ENCODE measurements at regions not wholly inside any gene's neighbourhood (a gene's known extent, or its start where the extent isn't known, plus 50 kb on each side); places are given as distances from the start of the nearest gene placed in this dataset.
"Not testable (repeated sequence)": the region's sequence is repeated elsewhere in the genome, so short reads cannot be mapped to it uniquely, and the experiment has no call there.

- DNase-seq (ENCODE audit: low read depth): no peak
Observed at GRCh38 chr2:64918220-64918886, 70.8 kb upstream of the SLC1A4 start.

GRCh38 chr2:64919261-64919660 is 69.9 kb upstream of the SLC1A4 start:
- no peak for DNase-seq (ENCODE audit: low read depth)

DNA sequence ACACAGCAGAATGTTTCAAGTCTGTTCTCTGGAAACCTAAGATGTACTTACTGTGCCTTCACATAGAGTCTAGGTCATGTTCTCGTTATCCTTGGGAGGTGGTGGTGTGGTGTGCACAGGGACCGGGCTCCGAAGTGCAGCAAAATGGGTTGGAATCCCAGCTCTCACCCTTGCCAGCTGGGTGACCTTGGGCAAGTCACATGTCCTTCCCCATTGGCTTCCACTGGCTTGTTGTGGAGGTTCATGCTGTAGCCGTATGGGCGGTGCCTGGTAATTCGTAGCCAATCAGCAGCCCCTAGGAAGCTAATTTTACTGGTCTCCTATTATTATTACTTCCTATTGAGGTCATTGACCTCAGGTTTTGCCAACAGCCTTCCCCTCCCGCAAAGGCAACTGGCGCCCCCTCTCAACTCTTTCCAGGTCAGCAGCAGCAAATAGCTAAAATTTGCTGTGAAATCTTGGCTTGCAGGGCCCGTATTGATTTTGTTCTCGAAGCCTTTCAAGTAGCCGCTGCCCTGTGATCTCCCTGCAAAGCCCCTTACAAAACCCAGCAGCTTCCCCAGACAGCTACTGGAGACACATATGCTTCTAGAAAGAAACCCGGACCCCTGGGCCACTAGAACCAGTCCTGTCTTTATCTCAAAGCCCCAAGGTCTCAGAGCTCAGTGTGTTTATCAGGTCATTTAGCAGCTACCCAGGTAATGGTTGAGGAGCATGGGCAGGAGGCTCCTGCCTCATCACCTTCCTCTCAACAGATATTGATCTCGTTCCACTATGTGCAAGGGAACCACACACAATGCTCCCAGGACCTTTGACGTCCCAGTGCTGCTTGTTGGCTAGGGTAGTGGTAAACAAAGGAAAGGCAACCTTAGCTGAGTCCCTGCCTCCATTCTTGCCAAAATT is 66.5 kb upstream of the SLC1A4 start:
- no peak for DNase-seq (ENCODE audit: low read depth)

- DNase-seq (ENCODE audit: low read depth): no peak
Observed at GRCh38 chr2:64923385-64923710, 65.9 kb upstream of the SLC1A4 start.

DNA sequence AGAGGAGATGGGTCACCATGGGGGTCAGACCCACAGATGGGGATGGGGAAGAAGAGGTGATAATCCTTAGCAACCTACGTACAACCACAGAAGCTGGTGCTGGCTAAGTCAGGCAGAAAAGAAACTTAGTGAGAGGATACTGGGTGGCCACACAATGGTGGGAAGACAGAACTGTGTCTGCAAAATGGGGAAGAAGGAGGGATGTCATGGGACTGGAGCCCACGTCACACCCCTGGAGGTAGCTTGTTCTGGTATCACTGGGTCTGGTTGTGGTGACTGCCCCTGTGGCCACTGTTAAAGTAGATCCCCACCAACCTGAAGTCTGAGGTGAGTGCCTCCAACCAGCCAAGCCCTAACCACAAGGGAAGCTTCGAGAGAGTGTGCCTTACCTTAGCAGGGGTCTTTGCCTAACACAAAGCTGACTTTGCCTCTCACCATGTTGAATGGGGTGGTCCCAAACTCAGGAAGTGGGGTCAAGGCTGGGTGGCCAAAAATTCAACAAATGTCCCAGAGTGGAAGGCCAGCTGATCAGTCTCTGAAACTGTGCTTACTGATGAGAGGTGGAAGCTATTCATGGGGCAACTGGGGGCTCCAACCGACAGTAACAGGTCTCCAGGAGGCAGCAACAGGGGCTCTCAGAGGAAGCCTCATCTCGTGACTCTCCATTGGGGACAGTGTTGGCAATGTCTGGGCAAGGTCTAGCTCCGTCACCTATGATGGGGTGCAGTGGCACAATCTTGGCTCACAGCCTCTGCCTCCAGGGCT is 64.8 kb upstream of the SLC1A4 start:
- no peak for DNase-seq (ENCODE audit: low read depth)

- not testable (repeated sequence) for DNase-seq (ENCODE audit: low read depth)
Observed at GRCh38 chr2:64925930-64926722, 63.1 kb upstream of the SLC1A4 start.

GRCh38 chr2:64928813-64929212 is 60.4 kb upstream of the SLC1A4 start:
- no peak for DNase-seq (ENCODE audit: low read depth)

GRCh38 chr2:64929333-64929732 is 59.9 kb upstream of the SLC1A4 start:
- no peak for DNase-seq (ENCODE audit: low read depth)

- no peak for DNase-seq (ENCODE audit: low read depth)
Observed at GRCh38 chr2:64930258-64930671, 58.9 kb upstream of the SLC1A4 start.

- no peak for DNase-seq (ENCODE audit: low read depth)
Observed at GRCh38 chr2:64931246-64932115, 57.7 kb upstream of the SLC1A4 start.

- no peak for DNase-seq (ENCODE audit: low read depth)
Observed at GRCh38 chr2:64932116-64932370, 57.2 kb upstream of the SLC1A4 start.

DNA sequence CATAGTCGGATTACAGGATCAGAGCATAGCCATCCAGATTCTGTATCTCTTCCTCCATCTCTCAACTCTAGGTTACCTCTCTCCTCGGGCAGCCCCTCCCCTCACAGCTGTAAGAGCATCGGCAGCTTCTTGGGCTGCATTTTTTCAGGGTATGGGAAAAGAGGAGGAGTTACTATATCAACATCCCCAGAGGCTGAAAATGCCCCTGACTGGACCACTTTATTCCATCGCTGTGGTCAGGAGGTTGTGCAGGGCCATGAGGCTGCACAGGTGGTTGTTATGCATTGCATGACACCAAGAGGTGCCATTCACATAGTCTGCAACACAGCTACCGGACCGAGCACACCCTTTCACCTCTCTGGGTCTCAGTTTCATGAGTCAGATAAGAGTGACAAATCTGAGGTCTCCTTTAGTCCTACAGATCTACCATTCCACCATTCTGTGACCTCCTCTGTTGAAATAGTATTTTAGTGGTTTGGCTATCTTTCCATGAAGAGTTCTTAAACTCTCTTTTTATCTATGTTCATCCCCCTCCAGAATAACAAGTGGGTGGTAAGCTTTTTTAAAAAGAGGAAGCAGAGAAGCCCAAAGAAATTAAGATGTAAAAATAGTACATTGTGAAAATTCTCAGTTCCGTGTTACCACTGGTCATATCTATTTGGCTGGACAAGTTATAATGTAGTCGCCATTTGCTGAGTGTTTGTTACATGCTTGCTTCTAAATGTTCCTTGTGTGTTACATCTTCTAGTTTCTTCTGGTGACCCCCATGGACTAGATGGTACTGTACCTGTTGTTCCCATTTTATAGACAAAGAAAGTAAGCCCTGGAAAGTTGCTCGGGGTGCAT is 56.6 kb upstream of the SLC1A4 start:
- no peak for DNase-seq (ENCODE audit: low read depth)

DNA sequence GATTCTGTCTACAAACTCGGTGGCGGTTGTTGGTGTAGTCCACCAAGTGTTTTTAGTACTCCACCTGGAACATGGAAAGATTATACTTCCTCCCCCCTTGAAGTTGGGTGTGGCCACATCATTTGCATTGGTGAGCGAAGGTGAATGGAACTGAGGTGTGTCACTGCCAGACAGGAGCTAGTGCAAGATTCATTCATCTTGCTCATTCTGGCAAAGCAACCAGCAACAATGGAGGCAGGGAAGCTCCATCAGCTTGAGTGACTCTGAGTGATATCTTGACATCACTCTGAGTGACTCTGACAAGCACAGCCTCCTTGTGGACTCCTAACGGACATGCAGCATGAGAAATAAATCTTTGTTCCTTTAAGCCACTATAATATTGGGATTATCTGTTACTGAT is 54.7 kb upstream of the SLC1A4 start:
- DNase-seq (ENCODE audit: low read depth): no peak

DNA sequence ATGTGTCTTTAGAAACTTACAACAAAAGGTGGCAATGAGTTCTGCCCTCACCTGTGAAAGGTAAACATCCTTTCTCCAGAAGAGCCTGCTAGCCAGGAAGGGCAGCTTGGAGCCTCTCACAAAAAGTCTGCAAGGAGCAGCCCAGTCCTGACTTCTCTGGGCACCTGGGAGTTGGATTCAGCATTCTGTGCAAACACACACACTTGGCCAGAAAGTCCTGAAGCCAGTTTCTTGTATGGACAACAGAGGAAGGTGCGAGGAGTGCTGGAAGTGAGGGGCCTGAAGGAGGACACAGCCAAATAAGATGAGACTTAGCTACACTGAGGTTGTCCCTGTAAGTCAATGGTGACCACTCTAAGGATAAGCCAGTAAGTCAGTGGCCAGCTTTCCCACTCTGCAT is 52.4 kb upstream of the SLC1A4 start:
- DNase-seq (ENCODE audit: low read depth): no peak

GRCh38 chr2:64937314-64937686 is 51.9 kb upstream of the SLC1A4 start:
- not testable (repeated sequence) for DNase-seq (ENCODE audit: low read depth)

- no peak for DNase-seq (ENCODE audit: low read depth)
Observed at GRCh38 chr2:64937687-64938491, 51.3 kb upstream of the SLC1A4 start.

DNA sequence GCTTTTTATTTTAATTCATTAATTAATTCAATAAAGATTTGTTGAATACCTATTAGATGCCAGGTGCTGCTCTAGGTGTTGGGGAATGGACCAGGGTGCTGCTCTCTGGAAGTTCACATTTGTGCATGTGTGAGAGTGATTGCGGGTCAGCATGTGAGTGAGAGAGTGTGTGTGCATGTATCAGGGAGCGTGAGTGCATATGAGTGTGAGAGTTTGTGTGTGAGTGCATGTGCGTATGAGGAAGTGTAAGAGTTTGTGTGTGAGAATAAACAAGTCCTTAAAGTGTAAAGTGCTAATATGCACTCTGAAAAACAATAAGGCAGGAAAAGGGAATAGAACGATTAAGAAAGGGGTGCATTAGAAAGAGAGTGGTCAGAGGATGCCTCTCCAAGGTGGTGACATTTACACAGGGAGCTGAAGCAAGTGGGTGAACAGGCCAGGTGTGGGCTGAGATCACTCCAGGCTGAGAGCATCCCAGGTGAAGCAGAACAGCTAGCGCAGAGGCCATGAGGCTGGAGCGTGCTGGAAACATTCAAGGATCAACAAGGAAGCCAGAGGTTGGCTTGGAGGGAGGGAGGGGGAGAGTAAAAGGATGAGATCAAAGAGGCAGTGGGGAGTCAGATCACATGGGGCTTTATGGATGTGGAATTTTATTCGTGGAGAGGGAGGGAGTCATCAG is 50.5 kb upstream of the SLC1A4 start:
- no peak for DNase-seq (ENCODE audit: low read depth)

- no peak for DNase-seq (ENCODE audit: low read depth)
Observed at GRCh38 chr2:64939332-64939917, 49.8 kb upstream of the SLC1A4 start.
